Trophoblast cell (in vitro differentiated cells and primary cell): ENCODE measurements at regions not wholly inside any gene's neighbourhood (a gene's known extent, or its start where the extent isn't known, plus 50 kb on each side); places are given as distances from the start of the nearest gene placed in this dataset.

ENCODE experiments used
- DNase-seq, 2 donors: peaks; one replicate each; pipeline ENCODE4 v3.0.0-alpha.2; 2016
- H2AFZ ChIP-seq: 2 replicates; pipeline ENCODE4 v1.6.1; 2013; ENCODE audit warnings: low read length, moderate library complexity, mild to moderate bottlenecking; ENCODE audit not compliant: insufficient read depth, poor library complexity
- H2AK5ac ChIP-seq: 2 replicates; pipeline ENCODE4 v1.6.1; 2013; ENCODE audit warnings: mild to moderate bottlenecking, low read length
- H2BK120ac ChIP-seq: 2 replicates; pipeline ENCODE4 v1.6.1; 2013; ENCODE audit warnings: low read length, mild to moderate bottlenecking, moderate library complexity; ENCODE audit not compliant: insufficient read depth, poor library complexity
- H2BK12ac ChIP-seq: 2 replicates; pipeline ENCODE4 v1.6.1; 2013; ENCODE audit warnings: mild to moderate bottlenecking, low read length, moderate library complexity
- H2BK5ac ChIP-seq: 2 replicates; pipeline ENCODE4 v1.6.1; 2013; ENCODE audit warnings: low read length, low read depth, moderate library complexity, mild to moderate bottlenecking; ENCODE audit not compliant: poor library complexity
- H3K14ac ChIP-seq: 2 replicates; pipeline ENCODE4 v1.6.1; 2013; ENCODE audit warnings: mild to moderate bottlenecking, low read length
- H3K18ac ChIP-seq: 2 replicates; pipeline ENCODE4 v1.6.1; 2013; ENCODE audit warnings: mild to moderate bottlenecking, low read length
- H3K23ac ChIP-seq: 2 replicates; pipeline ENCODE4 v1.6.1; 2013; ENCODE audit warnings: low read length
- H3K27ac ChIP-seq: 2 replicates; pipeline ENCODE4 v1.5.1; 2013; ENCODE audit warnings: low read depth, mild to moderate bottlenecking, inconsistent platforms, low read length, moderate library complexity
- H3K27me3 ChIP-seq: 2 replicates; pipeline ENCODE4 v1.6.1; 2013; ENCODE audit warnings: inconsistent platforms, mild to moderate bottlenecking, low read length, moderate library complexity; ENCODE audit not compliant: insufficient read depth
- H3K36me3 ChIP-seq, 2 experiments: 1 replicate in 1 of 2; 2 replicates in 1 of 2; pipeline ENCODE4 v1.6.1; 2013; ENCODE audit warnings: low read length in 2 of 2, mild to moderate bottlenecking in 2 of 2, moderate library complexity in 1 of 2; ENCODE audit not compliant: insufficient read depth in 2 of 2, control insufficient read depth in 1 of 2
- H3K4ac ChIP-seq: 2 replicates; pipeline ENCODE4 v1.6.1; 2013; ENCODE audit warnings: low read depth, mild to moderate bottlenecking, low read length, moderate library complexity
- H3K4me1 ChIP-seq, 2 experiments: 1 replicate in 1 of 2; 2 replicates in 1 of 2; pipeline ENCODE4 v1.6.1; 2013; ENCODE audit warnings: low read length in 2 of 2, mild to moderate bottlenecking in 2 of 2, moderate library complexity in 1 of 2; ENCODE audit not compliant: insufficient read depth in 2 of 2, control insufficient read depth in 1 of 2
- H3K4me2 ChIP-seq: 2 replicates; pipeline ENCODE4 v1.6.1; 2013; ENCODE audit warnings: inconsistent platforms, mild to moderate bottlenecking, low read length, moderate library complexity
- H3K4me3 ChIP-seq: 2 replicates; pipeline ENCODE4 v1.5.1; 2013; ENCODE audit warnings: mild to moderate bottlenecking, low read depth, low read length, inconsistent platforms
- H3K79me1 ChIP-seq: one replicate; pipeline ENCODE4 v1.6.1; 2013; ENCODE audit warnings: low read length
- H3K79me2 ChIP-seq: 2 replicates; pipeline ENCODE4 v1.6.1; 2013; ENCODE audit warnings: low read length, mild to moderate bottlenecking; ENCODE audit not compliant: control insufficient read depth, insufficient read depth, poor library complexity
- H3K9ac ChIP-seq: 2 replicates; pipeline ENCODE4 v1.6.1; 2013; ENCODE audit warnings: mild to moderate bottlenecking, low read length
- H3K9me3 ChIP-seq: 2 replicates; pipeline ENCODE4 v1.6.1; 2013; ENCODE audit warnings: low read depth, mild to moderate bottlenecking, control low read depth, inconsistent platforms, low read length; ENCODE audit not compliant: insufficient read depth
- H4K12ac ChIP-seq: 2 replicates; pipeline ENCODE4 v1.6.1; 2013; ENCODE audit warnings: low read depth, mild to moderate bottlenecking, low read length, moderate library complexity
- H4K8ac ChIP-seq: 2 replicates; pipeline ENCODE4 v1.6.1; 2013; ENCODE audit warnings: low read depth, mild to moderate bottlenecking, low read length, moderate library complexity
- H4K91ac ChIP-seq: one replicate; pipeline ENCODE4 v1.6.1; 2013; ENCODE audit warnings: low read depth, mild to moderate bottlenecking, low read length, moderate library complexity
- WGBS: extraction: QIAGEN DNeasy Blood & Tissue Kit; methylation state at CpG from one replicate; pipeline ENCODE4 v1.1.7; 2013; ENCODE audit warnings: missing lambda C conversion rate; ENCODE audit not compliant: insufficient read length, insufficient coverage; ENCODE audit errors: extremely low coverage; 5-methylcytosine and 5-hydroxymethylcytosine counted together

GRCh38 chr11:45473341-45473895 lies 187.3 kb upstream of the SYT13 start:
- no peak overlapping the region for H3K27ac ChIP-seq
- H2BK5ac ChIP-seq, result no peak overlapping the region
- H3K79me2 ChIP-seq, result no peaks in the 10 kb centered on the region
- no peak for DNase-seq
- H2BK12ac ChIP-seq, result no peak overlapping the region
- H3K4me2 ChIP-seq, result no peak overlapping the region
- no peaks in the 10 kb centered on the region for H3K27me3 ChIP-seq
- no peak overlapping the region for H2AK5ac ChIP-seq
- no peaks in the 10 kb centered on the region for H3K9me3 ChIP-seq
- no peak overlapping the region for H4K91ac ChIP-seq
- no peak overlapping the region for H3K9ac ChIP-seq
- no peak overlapping the region for H3K4ac ChIP-seq
- no CpG with 5 or more reads among the region's 3 CpGs for WGBS
- H3K23ac ChIP-seq, result no peak overlapping the region
- H3K4me1 ChIP-seq, result peaks cover 0 to 1% of the 10 kb centered on the region in 2 experiments
- H4K8ac ChIP-seq, result no peak overlapping the region
- no peak overlapping the region for H3K14ac ChIP-seq
- no peak overlapping the region for H4K12ac ChIP-seq
- H3K36me3 ChIP-seq, result no peaks in the 10 kb centered on the region
- H3K79me1 ChIP-seq, result no peaks in the 10 kb centered on the region
- H3K4me3 ChIP-seq, result no peak overlapping the region
- H2BK120ac ChIP-seq, result no peak overlapping the region
- H2AFZ ChIP-seq, result no peak overlapping the region
- no peak overlapping the region for H3K18ac ChIP-seq

GRCh38 chr11:45472716-45473317 lies 186.7 kb upstream of the SYT13 start:
- WGBS, result no CpG with 5 or more reads among the region's 14 CpGs

GRCh38 chr11:45471266-45471665 lies 185.1 kb upstream of the SYT13 start:
- H3K36me3 ChIP-seq, result no peaks in the 10 kb centered on the region
- H4K12ac ChIP-seq, result no peak overlapping the region
- no peak overlapping the region for H3K23ac ChIP-seq
- H2BK12ac ChIP-seq, result no peak overlapping the region
- no peak overlapping the region for H2BK5ac ChIP-seq
- no peak overlapping the region for H4K91ac ChIP-seq
- H3K27ac ChIP-seq, result no peak overlapping the region
- no peak overlapping the region for H2AFZ ChIP-seq
- no peak overlapping the region for H3K4me2 ChIP-seq
- no peak overlapping the region for H3K18ac ChIP-seq
- no peak overlapping the region for H3K9ac ChIP-seq
- H4K8ac ChIP-seq, result no peak overlapping the region
- H3K9me3 ChIP-seq, result no peaks in the 10 kb centered on the region
- peaks cover 3 to 5% of the 10 kb centered on the region in 2 experiments for H3K4me1 ChIP-seq
- DNase-seq, result no peak
- no peak overlapping the region for H3K4me3 ChIP-seq
- no peak overlapping the region for H3K14ac ChIP-seq
- H3K79me1 ChIP-seq, result no peaks in the 10 kb centered on the region
- H3K27me3 ChIP-seq, result no peaks in the 10 kb centered on the region
- H3K79me2 ChIP-seq, result no peaks in the 10 kb centered on the region
- no peak overlapping the region for H2BK120ac ChIP-seq
- no peak overlapping the region for H2AK5ac ChIP-seq
- H3K4ac ChIP-seq, result no peak overlapping the region
- WGBS, result no CpG with 5 or more reads among the region's 4 CpGs

More at GRCh38 chr11:45472716-45473317, 186.7 kb upstream of the SYT13 start:
- Histone ChIP-seq H3K4me2 (no peak overlapping the region), H3K23ac (no peak overlapping the region), H3K4me1 (peaks cover 3 to 5% of the 10 kb centered on the region in 2 experiments), H2BK5ac (no peak overlapping the region), H2BK120ac (no peak overlapping the region), H2AFZ (no peak overlapping the region), H3K36me3 (no peaks in the 10 kb centered on the region), H2AK5ac (no peak overlapping the region), H3K27ac (no peak overlapping the region), H3K4me3 (no peak overlapping the region), H3K79me1 (no peaks in the 10 kb centered on the region), H3K18ac (no peak overlapping the region), H3K4ac (no peak overlapping the region), H3K79me2 (no peaks in the 10 kb centered on the region), H4K91ac (no peak overlapping the region), H3K14ac (no peak overlapping the region), H3K9me3 (no peaks in the 10 kb centered on the region), H4K12ac (no peak overlapping the region), H3K9ac (no peak overlapping the region), H2BK12ac (no peak overlapping the region), H4K8ac (no peak overlapping the region), H3K27me3 (no peaks in the 10 kb centered on the region)
- DNase-seq, result no peak

GRCh38 chr11:45470794-45471167 lies 184.6 kb upstream of the SYT13 start:
- no peak overlapping the region for H4K8ac ChIP-seq
- no peak overlapping the region for H3K14ac ChIP-seq
- no peak overlapping the region for H2AK5ac ChIP-seq
- no peak overlapping the region for H2AFZ ChIP-seq
- no peak overlapping the region for H4K12ac ChIP-seq
- H3K18ac ChIP-seq, result no peak overlapping the region
- H2BK120ac ChIP-seq, result no peak overlapping the region
- H3K36me3 ChIP-seq, result no peaks in the 10 kb centered on the region
- no peaks in the 10 kb centered on the region for H3K79me1 ChIP-seq
- DNase-seq, result no peak
- H2BK12ac ChIP-seq, result no peak overlapping the region
- H3K27ac ChIP-seq, result no peak overlapping the region
- peaks cover 3 to 5% of the 10 kb centered on the region in 2 experiments for H3K4me1 ChIP-seq
- no peak overlapping the region for H3K4me3 ChIP-seq
- no peak overlapping the region for H3K23ac ChIP-seq
- H2BK5ac ChIP-seq, result no peak overlapping the region
- no peaks in the 10 kb centered on the region for H3K27me3 ChIP-seq
- H3K79me2 ChIP-seq, result no peaks in the 10 kb centered on the region
- WGBS, result no CpG with 5 or more reads among the region's 3 CpGs
- no peak overlapping the region for H3K4ac ChIP-seq
- H3K4me2 ChIP-seq, result no peak overlapping the region
- no peak overlapping the region for H3K9ac ChIP-seq
- no peaks in the 10 kb centered on the region for H3K9me3 ChIP-seq
- H4K91ac ChIP-seq, result no peak overlapping the region
